HEK293T (cell line): ENCODE measurements at regions not wholly inside any gene's neighbourhood (a gene's known extent, or its start where the extent isn't known, plus 50 kb on each side); places are given as distances from the start of the nearest gene placed in this dataset.
"Not testable (repeated sequence)": the region's sequence is repeated elsewhere in the genome, so short reads cannot be mapped to it uniquely, and the experiment has no call there.

Experiments
- BHLHE40 ChIP-seq: fragments of 450-650 bp; IDR thresholded peaks from 2 replicates; pipeline ENCODE4 v1.6.1; 2016; ENCODE audit warnings: mild to moderate bottlenecking, moderate library complexity, borderline replicate concordance
- CTBP1 ChIP-seq: fragments of 450-650 bp; IDR thresholded peaks from 2 replicates; pipeline ENCODE4 v1.6.1; 2016; ENCODE audit warnings: borderline replicate concordance
- FOXA1 ChIP-seq: fragments of 450-650 bp; IDR thresholded peaks from 2 replicates; pipeline ENCODE4 v1.6.1; 2016; ENCODE audit warnings: mild to moderate bottlenecking
- FOXM1 ChIP-seq: fragments of 450-650 bp; IDR thresholded peaks from 2 replicates; pipeline ENCODE4 v1.6.1; 2017; ENCODE audit warnings: mild to moderate bottlenecking, borderline replicate concordance
- SP1 ChIP-seq: fragments of 450-650 bp; IDR thresholded peaks from 2 replicates; pipeline ENCODE4 v1.6.1; 2017
- TARDBP ChIP-seq: fragments of 450-650 bp; IDR thresholded peaks from 2 replicates; pipeline ENCODE4 v1.6.1; 2016

DNA sequence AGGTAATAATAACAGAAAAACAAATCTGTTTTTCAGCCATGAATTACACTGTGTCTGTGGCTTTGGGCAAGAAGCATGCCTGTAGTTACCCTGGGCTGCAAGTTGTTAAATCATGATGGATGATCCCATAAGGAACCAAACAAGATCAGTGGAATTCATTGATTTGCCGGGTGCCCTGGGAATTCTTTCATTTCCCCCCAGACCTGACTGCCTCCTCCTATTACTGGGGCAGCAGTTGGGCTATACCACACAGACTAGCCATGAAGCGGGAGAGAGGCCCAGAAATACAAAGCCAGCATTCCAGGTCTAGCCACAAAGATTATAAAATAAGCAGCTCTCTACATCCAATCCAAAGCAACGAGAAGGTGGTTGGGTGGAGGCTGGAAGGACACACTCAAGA is 174.2 kb downstream of the NPIPA8 start:
- TF ChIP-seq BHLHE40, SP1, FOXA1, FOXM1, TARDBP, CTBP1: not testable (repeated sequence)
